NT2/D1 (cell line): ENCODE measurements at regions not wholly inside any gene's neighbourhood (a gene's known extent, or its start where the extent isn't known, plus 50 kb on each side); places are given as distances from the start of the nearest gene placed in this dataset.
A peak's percentile ranks its signal among the peaks of the same experiment; 100 is the strongest.

Source experiments
- DNase-seq: peaks from one replicate; pipeline ENCODE4 v3.0.0-alpha.2; 2011; ENCODE audit warnings: low read depth, low spot score
- H3K27me3 ChIP-seq: 2 replicates; pipeline ENCODE4 v1.6.0; 2011; ENCODE audit warnings: mild to moderate bottlenecking; ENCODE audit not compliant: insufficient read length, insufficient read depth
- H3K36me3 ChIP-seq: 2 replicates; pipeline ENCODE4 v1.6.1; 2011; ENCODE audit warnings: mild to moderate bottlenecking, low read length, mixed read lengths; ENCODE audit not compliant: insufficient read depth, insufficient read length
- H3K4me1 ChIP-seq: 2 replicates; pipeline ENCODE4 v1.5.1; 2011; ENCODE audit not compliant: insufficient read depth, insufficient read length
- H3K4me3 ChIP-seq: 2 replicates; pipeline ENCODE4 v1.5.1; 2011; ENCODE audit warnings: low read depth; ENCODE audit not compliant: insufficient read length
- H3K9ac ChIP-seq: 2 replicates; pipeline ENCODE4 v1.6.0; 2011; ENCODE audit warnings: low read depth; ENCODE audit not compliant: insufficient read length
- H3K9me3 ChIP-seq: 2 replicates; pipeline ENCODE4 v1.5.1; 2011; ENCODE audit warnings: mild to moderate bottlenecking, low read length; ENCODE audit not compliant: insufficient read depth
- SUZ12 ChIP-seq: IDR thresholded peaks from 2 replicates; pipeline ENCODE4 v1.6.1; 2011; ENCODE audit not compliant: insufficient read length, insufficient read depth; ENCODE audit errors: extremely low read depth
- YY1 ChIP-seq: IDR thresholded peaks from 2 replicates; pipeline ENCODE4 v1.6.1; 2011; ENCODE audit not compliant: insufficient read length, insufficient read depth
- ZNF274 ChIP-seq: IDR thresholded peaks from 2 replicates; pipeline ENCODE4 v1.6.1; 2011; ENCODE audit warnings: mild to moderate bottlenecking, low read depth, low read length

DNA sequence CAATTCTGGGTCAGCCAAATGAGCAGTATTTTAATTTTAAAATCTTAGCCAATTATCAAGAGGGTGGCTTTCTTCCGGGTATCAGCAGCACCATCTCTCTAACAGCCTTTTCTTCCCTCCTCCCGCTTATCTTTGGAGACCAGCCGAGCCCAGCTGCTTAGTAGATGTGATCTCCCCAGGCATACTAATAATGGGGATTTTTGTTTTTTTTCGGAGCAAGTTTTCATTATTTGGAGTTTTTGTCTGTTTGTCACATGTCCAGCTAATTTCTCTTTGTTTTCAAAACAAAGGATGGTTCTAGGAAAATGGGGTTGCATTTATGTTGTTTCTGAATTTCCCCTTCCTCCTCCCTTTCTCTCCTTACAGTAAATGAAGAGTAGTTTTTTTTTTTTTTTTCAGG is 170.5 kb upstream of the MPHOSPH6 start:
- H3K9ac ChIP-seq, result no peak overlapping the region
- H3K4me3 ChIP-seq, result no peak overlapping the region
- no peaks in the 10 kb centered on the region for H3K4me1 ChIP-seq
- H3K9me3 ChIP-seq, result no peaks in the 10 kb centered on the region
- no peaks in the 10 kb centered on the region for H3K27me3 ChIP-seq
- no peak for TF ChIP-seq SUZ12
- no peak for TF ChIP-seq YY1
- no peak for TF ChIP-seq ZNF274
- H3K36me3 ChIP-seq, result no peaks in the 10 kb centered on the region
- no peak for DNase-seq

DNA sequence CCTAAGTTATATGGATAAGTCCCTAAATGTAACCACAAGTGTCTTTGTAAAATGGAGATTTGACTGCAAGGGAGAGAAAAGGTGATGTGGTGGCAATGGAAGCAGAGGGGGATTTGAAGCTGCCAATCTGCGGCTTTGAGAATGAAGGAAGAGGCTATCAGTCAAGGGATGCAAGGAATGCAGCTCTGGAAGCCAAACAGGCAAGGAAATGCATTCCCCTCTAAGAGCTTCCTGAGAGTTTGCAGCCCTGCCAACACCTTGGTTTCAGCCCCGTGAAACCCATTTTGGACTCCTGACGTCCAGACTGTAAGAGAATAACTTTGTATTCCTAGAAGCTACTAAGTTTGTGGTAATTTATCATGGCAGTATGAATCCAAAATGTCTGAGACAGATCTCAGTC is 167.3 kb upstream of the MPHOSPH6 start:
- Histone ChIP-seq H3K4me3 (no peak overlapping the region), H3K27me3 (no peaks in the 10 kb centered on the region), H3K9ac (no peak overlapping the region), H3K9me3 (no peaks in the 10 kb centered on the region), H3K36me3 (no peaks in the 10 kb centered on the region), H3K4me1 (no peaks in the 10 kb centered on the region)
- TF ChIP-seq ZNF274, result no peak
- no peak for TF ChIP-seq YY1
- no peak for TF ChIP-seq SUZ12
- DNase-seq, result peak; percentile 32

DNA sequence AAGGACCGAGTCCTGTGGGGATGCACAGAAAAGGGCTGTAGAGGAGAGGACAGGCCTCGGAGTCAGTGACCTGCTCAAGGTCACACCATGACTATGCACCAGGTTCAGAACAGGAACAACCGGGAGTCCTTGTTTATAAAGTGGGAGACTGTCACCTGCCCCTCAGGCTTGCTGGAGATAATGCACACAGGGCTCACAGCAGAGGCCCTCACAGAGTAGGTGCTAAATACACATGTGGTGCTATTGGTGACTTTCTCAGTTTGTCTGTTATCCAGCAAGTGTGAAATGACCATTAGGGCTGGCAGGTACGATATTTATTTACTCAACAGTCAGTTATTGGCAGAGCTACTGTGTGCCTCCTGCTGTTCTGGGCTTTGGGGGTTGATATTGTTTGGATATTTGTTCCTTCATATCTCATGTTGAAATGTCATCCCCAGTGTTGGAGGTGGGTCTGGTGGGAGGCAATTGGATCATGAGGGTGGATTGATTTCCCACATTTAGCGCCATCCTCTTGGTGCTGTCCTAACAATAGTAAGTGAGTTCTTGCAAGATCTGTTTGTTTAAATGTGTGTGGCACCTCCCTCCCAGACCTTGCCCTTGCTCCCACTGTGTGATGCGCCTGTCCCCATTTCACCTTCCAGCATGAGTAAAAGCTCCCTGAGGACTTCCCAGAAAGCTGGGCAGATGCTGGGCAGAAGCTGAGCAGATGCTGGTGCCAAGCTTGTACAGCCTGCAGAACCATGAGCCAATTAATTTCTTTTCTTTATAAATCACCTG is 162.1 kb upstream of the MPHOSPH6 start:
- TF ChIP-seq ZNF274 (no peak), SUZ12 (no peak), YY1 (no peak)
- no peaks in the 10 kb centered on the region for H3K27me3 ChIP-seq
- DNase-seq, result no peak
- no peaks in the 10 kb centered on the region for H3K9me3 ChIP-seq
- H3K4me3 ChIP-seq, result no peak overlapping the region
- no peaks in the 10 kb centered on the region for H3K36me3 ChIP-seq
- no peak overlapping the region for H3K9ac ChIP-seq
- H3K4me1 ChIP-seq, result no peaks in the 10 kb centered on the region

DNA sequence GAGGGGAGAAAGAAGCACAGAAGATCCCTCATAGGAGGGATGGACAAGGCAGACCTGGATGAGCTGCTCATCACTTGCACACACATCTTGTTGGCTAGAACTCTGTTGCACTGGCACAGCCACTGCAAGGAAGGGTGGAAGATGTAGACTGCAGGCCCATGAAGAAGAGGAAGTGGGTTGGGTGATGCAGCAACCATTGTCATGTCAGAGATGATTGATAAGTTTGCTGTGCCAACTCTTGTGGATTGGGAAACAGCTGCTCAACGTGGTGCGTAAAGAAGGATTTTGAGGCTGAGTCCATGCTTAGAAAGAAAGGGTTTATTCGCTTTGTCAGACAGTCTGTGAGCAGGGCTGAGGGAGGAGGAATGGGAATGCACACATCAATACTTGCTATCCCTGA is 161.4 kb upstream of the MPHOSPH6 start:
- Histone ChIP-seq H3K4me1 (no peaks in the 10 kb centered on the region), H3K9me3 (no peaks in the 10 kb centered on the region), H3K36me3 (no peaks in the 10 kb centered on the region), H3K27me3 (no peaks in the 10 kb centered on the region), H3K4me3 (no peak overlapping the region), H3K9ac (no peak overlapping the region)
- no peak for DNase-seq
- TF ChIP-seq SUZ12 (no peak), ZNF274 (no peak), YY1 (no peak)

DNA sequence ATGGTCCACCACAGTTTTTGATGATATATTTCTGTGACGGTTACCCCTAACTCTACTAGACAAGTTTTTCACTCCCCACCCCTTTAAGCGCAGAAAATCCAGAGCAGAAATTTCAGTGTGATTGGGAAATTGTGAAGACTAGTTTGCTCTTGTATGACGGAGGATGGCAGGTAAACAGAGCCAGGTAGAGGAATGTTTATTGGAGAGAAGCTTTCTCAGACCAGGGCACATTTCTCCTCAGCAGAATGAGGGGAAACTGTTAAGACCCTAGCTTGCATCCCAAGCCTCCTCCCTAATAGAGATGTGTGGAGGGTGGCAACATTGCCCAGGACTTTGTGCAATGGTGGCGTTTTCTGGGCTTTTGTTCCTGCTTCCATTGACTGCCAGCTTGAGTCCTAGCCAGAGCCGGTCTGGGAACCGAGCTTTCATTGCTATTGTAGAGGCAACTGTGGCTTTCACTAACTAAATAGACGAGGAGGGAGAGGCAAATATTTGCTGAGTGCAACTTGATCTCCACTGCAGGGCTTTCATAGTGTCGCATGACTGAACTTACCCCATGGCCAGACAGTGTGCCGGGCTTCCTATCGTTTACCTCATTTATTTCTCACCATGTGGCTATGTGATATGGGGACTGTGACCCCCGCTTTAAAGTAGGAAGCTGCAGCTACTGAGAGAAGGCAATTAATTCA is 159.6 kb upstream of the MPHOSPH6 start:
- no peak overlapping the region for H3K4me3 ChIP-seq
- H3K9ac ChIP-seq, result no peak overlapping the region
- no peak for DNase-seq
- no peak for TF ChIP-seq YY1
- TF ChIP-seq ZNF274, result no peak
- no peak for TF ChIP-seq SUZ12
- 0 out of 2 replicates have a peak, but pooled peaks cover under 1% of the 10 kb centered on the region for H3K9me3 ChIP-seq
- H3K4me1 ChIP-seq, result no peaks in the 10 kb centered on the region
- H3K27me3 ChIP-seq, result no peaks in the 10 kb centered on the region
- no peaks in the 10 kb centered on the region for H3K36me3 ChIP-seq

DNA sequence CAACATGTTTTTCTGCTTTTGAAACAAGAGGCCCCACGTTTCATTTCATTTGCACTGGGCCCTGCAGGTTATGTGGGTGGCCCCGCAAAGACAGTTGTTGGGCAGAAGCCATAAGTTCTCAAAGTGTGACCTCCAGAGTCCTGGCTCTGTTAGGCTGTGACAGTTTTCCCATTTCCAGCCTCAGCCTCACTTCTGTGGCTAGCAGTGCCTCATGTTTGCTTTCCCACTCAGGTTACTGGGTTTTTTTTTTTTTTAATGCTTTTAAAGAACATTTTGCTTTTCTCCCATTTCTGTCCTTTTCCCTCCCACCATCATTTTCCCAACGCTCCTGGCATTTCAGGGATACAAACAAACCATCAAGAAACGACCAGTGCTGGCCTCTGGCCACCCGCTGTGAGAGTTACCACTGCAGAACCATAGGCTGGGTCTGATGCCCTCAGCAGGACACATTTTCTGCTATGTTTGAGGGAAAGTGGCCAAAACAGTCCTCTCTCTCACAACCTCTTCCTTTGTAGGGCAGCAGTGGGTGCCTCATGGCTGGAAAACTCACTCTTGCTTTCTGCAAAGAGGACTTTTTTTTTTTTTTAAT is 159.0 kb upstream of the MPHOSPH6 start:
- Histone ChIP-seq H3K27me3 (no peaks in the 10 kb centered on the region), H3K4me3 (no peak overlapping the region), H3K36me3 (no peaks in the 10 kb centered on the region), H3K4me1 (no peaks in the 10 kb centered on the region), H3K9ac (no peak overlapping the region), H3K9me3 (0 out of 2 replicates have a peak, but pooled peaks cover 6% of the 10 kb centered on the region)
- TF ChIP-seq SUZ12, result no peak
- no peak for TF ChIP-seq YY1
- TF ChIP-seq ZNF274, result no peak
- no peak for DNase-seq

DNA sequence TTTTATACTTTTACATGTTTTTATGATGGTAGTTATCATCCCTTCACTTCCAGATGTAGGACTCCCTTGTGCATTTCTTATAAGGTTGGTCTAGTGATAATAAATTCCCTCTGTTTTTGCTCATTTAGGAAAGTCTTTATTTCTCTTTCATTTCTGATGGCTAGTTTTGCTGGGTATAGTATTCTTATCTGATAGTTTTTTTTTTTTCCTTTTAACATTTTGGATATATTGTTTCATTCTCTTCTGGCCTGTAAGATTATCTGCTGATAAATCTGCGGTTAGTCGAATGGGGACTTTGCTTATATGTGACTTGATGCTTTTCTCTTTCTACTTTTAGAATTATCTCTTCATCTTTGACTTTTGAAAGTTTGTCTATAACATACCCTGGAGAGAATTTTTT is 153.1 kb upstream of the MPHOSPH6 start:
- DNase-seq, result no peak
- H3K36me3 ChIP-seq, result no peaks in the 10 kb centered on the region
- no peak overlapping the region for H3K4me3 ChIP-seq
- TF ChIP-seq SUZ12, result no peak
- TF ChIP-seq ZNF274, result no peak
- no peak for TF ChIP-seq YY1
- H3K9me3 ChIP-seq, result peaks cover 22% of the 10 kb centered on the region
- H3K27me3 ChIP-seq, result no peaks in the 10 kb centered on the region
- no peak overlapping the region for H3K9ac ChIP-seq
- no peaks in the 10 kb centered on the region for H3K4me1 ChIP-seq
